ENCODE measurements at regions not wholly inside any gene's neighbourhood (a gene's known extent, or its start where the extent isn't known, plus 50 kb on each side); places are given as distances from the start of the nearest gene placed in this dataset.

DNA sequence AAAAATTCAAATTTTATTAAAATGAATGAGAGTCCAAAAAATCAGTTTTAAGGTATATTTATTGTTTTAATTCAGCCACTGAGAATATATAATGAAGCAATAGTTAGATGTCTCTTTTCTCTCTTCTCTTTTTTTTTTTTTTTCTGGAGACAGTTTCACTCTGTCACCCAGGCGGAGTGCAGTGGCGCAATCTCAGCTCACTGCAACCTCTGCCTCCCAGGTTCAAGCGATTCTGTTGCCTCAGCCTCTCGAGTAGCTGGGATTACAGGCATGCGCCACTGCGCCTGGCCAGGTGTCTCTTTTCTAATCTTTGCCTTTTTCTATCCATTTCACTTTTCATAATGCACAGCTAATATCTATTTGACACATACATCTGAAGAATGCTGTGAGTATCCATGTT is 307.1 kb upstream of the RGS6 start:
- no peak for TF ChIP-seq POLR2A (IDR thresholded peaks at IDR 0.05)
- TF ChIP-seq, protein P1, sequence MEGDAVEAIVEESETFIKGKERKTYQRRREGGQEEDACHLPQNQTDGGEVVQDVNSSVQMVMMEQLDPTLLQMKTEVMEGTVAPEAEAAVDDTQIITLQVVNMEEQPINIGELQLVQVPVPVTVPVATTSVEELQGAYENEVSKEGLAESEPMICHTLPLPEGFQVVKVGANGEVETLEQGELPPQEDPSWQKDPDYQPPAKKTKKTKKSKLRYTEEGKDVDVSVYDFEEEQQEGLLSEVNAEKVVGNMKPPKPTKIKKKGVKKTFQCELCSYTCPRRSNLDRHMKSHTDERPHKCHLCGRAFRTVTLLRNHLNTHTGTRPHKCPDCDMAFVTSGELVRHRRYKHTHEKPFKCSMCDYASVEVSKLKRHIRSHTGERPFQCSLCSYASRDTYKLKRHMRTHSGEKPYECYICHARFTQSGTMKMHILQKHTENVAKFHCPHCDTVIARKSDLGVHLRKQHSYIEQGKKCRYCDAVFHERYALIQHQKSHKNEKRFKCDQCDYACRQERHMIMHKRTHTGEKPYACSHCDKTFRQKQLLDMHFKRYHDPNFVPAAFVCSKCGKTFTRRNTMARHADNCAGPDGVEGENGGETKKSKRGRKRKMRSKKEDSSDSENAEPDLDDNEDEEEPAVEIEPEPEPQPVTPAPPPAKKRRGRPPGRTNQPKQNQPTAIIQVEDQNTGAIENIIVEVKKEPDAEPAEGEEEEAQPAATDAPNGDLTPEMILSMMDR (IDR thresholded peaks at IDR 0.05), result no peak
